Heart right ventricle (tissue), 16 donors: ENCODE measurements at regions not wholly inside any gene's neighbourhood (a gene's known extent, or its start where the extent isn't known, plus 50 kb on each side); places are given as distances from the start of the nearest gene placed in this dataset.

Experiments
- ATAC-seq, 8 donors: fragments of 200-7000 bp; cut with Tn5 transposase; one replicate each; pipeline ENCODE4 v1.9.1; 2020; ENCODE audit warnings: mild to moderate bottlenecking in 8 of 8, moderate library complexity in 8 of 8, moderate number of reproducible peaks in 1 of 8
- DNase-seq, 2 donors: peaks; one replicate each; pipeline ENCODE4 v3.0.0-alpha.2; 2020
- H3K27ac ChIP-seq, 10 donors: fragments of 200-600 bp; sonication (generic) in 2 of 10; one replicate each; pipeline versions ENCODE4 v1.5.0 to v1.8.0; 2020 to 2022; ENCODE audit warnings: mild to moderate bottlenecking in 3 of 10
- H3K27me3 ChIP-seq, 7 donors: fragments of 200-600 bp; one replicate each; pipeline ENCODE4 v1.8.0; 2021 to 2022; ENCODE audit warnings: mild to moderate bottlenecking in 2 of 7
- H3K36me3 ChIP-seq, 9 donors: fragments of 200-600 bp; sonication (generic) in 1 of 9; one replicate each; pipeline versions ENCODE4 v1.5.0 to v1.8.0; 2020 to 2022; ENCODE audit warnings: mild to moderate bottlenecking in 2 of 9
- H3K4me1 ChIP-seq, 9 donors: fragments of 200-600 bp; sonication (generic) in 1 of 9; one replicate each; pipeline versions ENCODE4 v1.5.0 to v1.8.0; 2020 to 2022; ENCODE audit warnings: mild to moderate bottlenecking in 4 of 9
- H3K4me3 ChIP-seq, 10 donors: fragments of 200-600 bp; sonication (generic) in 2 of 10; one replicate each; pipeline versions ENCODE4 v1.5.0 to v1.8.0; 2020 to 2022; ENCODE audit warnings: mild to moderate bottlenecking in 7 of 10, moderate library complexity in 2 of 10
- H3K9me3 ChIP-seq, 11 donors: fragments of 200-600 bp in 10 of 11; sonication (generic) in 2 of 11; one replicate each; pipeline versions ENCODE4 v1.5.0 to v1.8.0; 2013 to 2022; ENCODE audit warnings: mild to moderate bottlenecking in 2 of 11, control low read depth in 1 of 11, moderate library complexity in 1 of 11
- WGBS, 2 donors: extraction: QIAGEN DNeasy Blood & Tissue Kit; methylation state at CpG; one replicate each; pipeline ENCODE4 v1.1.7; 2013; ENCODE audit warnings: inconsistent platforms in 1 of 2; 5-methylcytosine and 5-hydroxymethylcytosine counted together
- intact Hi-C, 10 donors: fragments of 100-400 bp; cut with DNase I; formaldehyde crosslinking; loops; one replicate each; pipeline versions ENCODE4 v1.11.1 to v1.14.2; 2022
- TF ChIP-seq, protein P1 (sequence below), 9 donors: fragments of 200-600 bp; sonication (generic) in 2 of 9; IDR thresholded peaks; one replicate each; pipeline versions ENCODE4 v1.5.0 to v1.8.0; 2021 to 2022; ENCODE audit warnings: antibody characterized with exemption in 9 of 9, mild to moderate bottlenecking in 5 of 9, moderate library complexity in 1 of 9
- donor health status: Arrhythmogenic right ventricular cardiomyopathy.
- donor health status: ischemic (EF 13 %, LVEDD 7.1; RV severe dilation, severe dysfunction).
- donor health status: healthy with polysubstance abuse.
- donor health status: DM: no; HTN: yes; CAD: no.
- donor health status: DM: no; HTN: no; CAD: no.
- donor health status: ischemic (EF 25% LVEDD 6.9; RV normal size, moderate dysfunction).
- donor health status: ischemic (EF 25% LVEDD 5.7; RV mildly dilated, moderate dysfunction).
- donor health status: healthy.
- donor health status: DM: yes; HTN: yes; CAD: no.
- donor health status: Ischemic cardiomyopathy.
- donor health status: ischemic (EF 35%, LVEDD 5.7; RV mildly dilated, moderate dysfunction).
- donor health status: nonischemic (EF 11% LVEDD 7.7; RV severe dilation, severe dysfunction).
- donor health status: DM: yes; HTN: yes; CAD: no.
- donor health status: PGD.
- donor health status: ischemic (EF 29% LVEDD 5.4; RV normal size, mild dysfunction).
- donor health status: nonischemic (EF 23%, LVEDD 6.1; RV moderate dilation, normal function).

DNA sequence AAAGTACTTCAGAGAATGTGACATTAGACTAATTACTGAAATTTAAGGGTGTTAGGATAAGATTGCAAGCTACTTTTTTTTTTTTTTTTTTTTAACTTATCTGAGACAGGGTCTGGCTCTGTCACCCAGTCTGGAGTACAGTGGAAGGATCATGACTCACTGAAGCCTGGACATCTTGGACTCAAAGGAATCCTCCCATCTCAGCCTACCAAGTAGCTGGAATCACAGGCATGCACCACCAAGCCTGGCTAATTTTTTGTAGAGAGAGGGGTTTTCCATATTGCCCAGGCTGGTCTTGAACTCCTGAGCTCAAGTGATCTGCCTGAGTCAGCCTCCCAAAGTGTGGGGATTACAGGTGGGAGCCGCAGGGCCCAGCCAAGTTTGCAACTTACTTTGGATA, 1246.0 kb upstream of the ZEB2 start:
- Histone ChIP-seq H3K4me1 (peaks cover 0 to 5% (median 0%) of the 10 kb centered on the region in 9 donors), H3K27ac (no peak overlapping the region), H3K4me3 (no peak overlapping the region), H3K36me3 (no peaks in the 10 kb centered on the region), H3K9me3 (no peaks in the 10 kb centered on the region), H3K27me3 (no peaks in the 10 kb centered on the region)
- DNase-seq (no peak), ATAC-seq (no peak)
- intact Hi-C loops = no loop called here
- TF ChIP-seq, protein P1, sequence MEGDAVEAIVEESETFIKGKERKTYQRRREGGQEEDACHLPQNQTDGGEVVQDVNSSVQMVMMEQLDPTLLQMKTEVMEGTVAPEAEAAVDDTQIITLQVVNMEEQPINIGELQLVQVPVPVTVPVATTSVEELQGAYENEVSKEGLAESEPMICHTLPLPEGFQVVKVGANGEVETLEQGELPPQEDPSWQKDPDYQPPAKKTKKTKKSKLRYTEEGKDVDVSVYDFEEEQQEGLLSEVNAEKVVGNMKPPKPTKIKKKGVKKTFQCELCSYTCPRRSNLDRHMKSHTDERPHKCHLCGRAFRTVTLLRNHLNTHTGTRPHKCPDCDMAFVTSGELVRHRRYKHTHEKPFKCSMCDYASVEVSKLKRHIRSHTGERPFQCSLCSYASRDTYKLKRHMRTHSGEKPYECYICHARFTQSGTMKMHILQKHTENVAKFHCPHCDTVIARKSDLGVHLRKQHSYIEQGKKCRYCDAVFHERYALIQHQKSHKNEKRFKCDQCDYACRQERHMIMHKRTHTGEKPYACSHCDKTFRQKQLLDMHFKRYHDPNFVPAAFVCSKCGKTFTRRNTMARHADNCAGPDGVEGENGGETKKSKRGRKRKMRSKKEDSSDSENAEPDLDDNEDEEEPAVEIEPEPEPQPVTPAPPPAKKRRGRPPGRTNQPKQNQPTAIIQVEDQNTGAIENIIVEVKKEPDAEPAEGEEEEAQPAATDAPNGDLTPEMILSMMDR (IDR thresholded peaks at IDR 0.05) = no peak
- 88 to 94% methylated on average over 1 of the region's 1 CpG for WGBS, 2 donors

DNA sequence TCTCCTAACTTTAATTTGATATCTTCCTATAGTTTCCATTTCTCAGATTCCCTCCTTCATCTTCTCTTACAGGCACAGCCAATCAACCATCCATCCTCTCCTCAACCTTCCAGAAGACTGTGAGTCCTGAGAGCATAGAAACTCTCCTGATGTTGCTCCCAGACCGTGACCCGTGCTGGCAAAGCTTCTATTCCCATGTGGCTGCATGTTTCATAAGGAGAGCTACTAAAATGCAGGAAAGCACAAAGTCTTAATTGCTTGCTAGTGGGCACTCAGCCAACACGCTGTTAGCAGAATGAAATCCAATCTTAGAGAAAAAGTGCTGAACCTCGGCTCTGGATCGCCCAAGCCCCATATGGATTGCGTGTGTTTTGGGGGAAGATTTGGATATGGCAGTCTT, 1244.7 kb upstream of the ZEB2 start:
- H3K4me3 ChIP-seq = no peak overlapping the region
- 54 to 63% methylated on average over 6 of the region's 6 CpGs for WGBS, 2 donors
- ATAC-seq = peak in 3 of 8 donors; percentile 35 to 55 (median 51)

DNA sequence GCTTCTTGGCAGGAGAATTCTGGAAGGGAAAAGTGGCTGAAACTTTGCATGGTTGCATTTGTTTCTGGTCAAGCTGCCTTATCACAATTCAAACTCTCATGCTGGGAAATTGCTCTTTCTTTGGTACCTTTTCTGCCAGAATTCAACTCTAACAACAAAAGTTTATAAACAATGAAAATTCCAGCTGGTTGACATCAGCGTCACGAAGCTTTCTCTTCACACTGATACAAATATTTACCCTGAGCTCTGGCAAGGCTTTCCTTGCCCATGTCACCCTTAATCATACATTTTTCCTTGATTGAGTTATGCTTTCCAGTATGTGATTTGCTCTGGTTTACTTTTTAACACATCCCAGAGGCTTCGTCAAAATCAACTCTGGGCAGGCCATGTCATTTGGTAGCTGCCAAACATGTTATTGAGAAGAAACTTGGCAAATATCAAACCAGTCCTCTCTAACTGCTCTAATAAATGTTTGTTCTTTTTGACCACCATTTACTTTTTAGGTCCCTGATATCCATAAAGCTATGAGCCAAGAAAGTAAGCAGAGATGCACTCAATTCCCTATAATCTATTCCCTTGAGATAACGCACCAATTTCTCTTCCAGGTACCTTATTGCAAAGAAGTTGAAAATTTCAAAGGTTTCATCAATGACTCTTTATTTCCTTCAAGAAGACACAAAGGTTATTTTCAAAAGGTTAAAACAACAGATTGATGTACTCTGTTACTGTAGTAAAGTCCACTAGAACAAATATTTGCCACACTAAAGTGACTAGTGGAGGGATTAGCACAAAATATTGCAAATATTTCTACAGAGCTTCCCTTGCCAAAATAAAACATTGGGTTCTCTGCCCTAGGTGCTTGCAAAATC, 1241.1 kb upstream of the ZEB2 start:
- WGBS, 2 donors = 65 to 73% methylated on average over 4 of the region's 4 CpGs
- H3K9me3 ChIP-seq = no peaks in the 10 kb centered on the region
- peak overlapping the region in 1 of 10 donors; percentile 31 for H3K27ac ChIP-seq
- no peaks in the 10 kb centered on the region for H3K27me3 ChIP-seq
- DNase-seq = no peak
- no peak overlapping the region for H3K4me3 ChIP-seq
- H3K36me3 ChIP-seq = no peaks in the 10 kb centered on the region
- peaks cover 0 to 9% (median 0%) of the 10 kb centered on the region in 9 donors for H3K4me1 ChIP-seq
- TF ChIP-seq, protein P1 (IDR thresholded peaks at IDR 0.05) = no peak
- ATAC-seq = peak in 2 of 8 donors; percentile 26 to 29
- intact Hi-C loops = no loop called here

More for the DNA sequence above, 1244.7 kb upstream of the ZEB2 start:
- DNase-seq = peak; percentile 38 to 45
- TF ChIP-seq, protein P1 (IDR thresholded peaks at IDR 0.05) = no peak
- Histone ChIP-seq H3K36me3 (no peaks in the 10 kb centered on the region), H3K27me3 (no peaks in the 10 kb centered on the region), H3K9me3 (no peaks in the 10 kb centered on the region), H3K4me1 (peaks cover 0 to 9% (median 0%) of the 10 kb centered on the region in 9 donors), H3K27ac (no peak overlapping the region)
- intact Hi-C loops = no loop called here

DNA sequence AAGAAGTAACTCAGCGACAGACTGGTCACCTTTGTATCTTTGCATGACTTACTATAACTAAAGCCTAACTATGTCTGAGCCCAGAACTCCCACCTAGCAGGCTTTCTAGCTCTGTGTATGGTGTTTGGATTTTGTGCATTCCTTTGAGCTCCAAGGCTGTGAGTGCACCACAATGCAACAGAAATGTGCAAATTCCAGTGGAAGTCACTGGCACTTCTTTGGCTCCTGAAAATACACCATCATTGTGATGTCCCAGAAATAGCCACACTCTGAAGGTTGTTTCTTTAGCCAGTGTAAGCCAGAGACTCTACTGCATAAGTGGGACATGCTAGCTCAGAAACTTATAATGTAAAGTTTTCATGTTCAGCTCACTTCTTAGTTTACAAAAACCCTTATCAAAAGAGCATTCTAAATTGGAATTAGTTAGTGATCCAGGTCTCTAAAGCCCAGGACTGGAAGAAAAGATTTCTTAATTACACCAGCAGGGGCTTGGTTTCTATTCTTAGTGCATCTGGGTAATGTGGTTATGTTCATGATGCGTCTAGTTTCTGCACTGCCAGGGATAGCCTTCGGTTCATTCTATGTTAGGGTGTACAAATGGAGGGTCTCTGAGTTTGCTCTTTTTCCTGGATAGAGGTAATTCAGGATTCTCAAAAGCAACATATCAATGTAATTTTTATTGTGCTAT, 1239.5 kb upstream of the ZEB2 start:
- 70 to 72% methylated on average over 3 of the region's 3 CpGs for WGBS, 2 donors
- TF ChIP-seq, protein P1 (IDR thresholded peaks at IDR 0.05) = no peak
- Histone ChIP-seq H3K27ac (no peak overlapping the region), H3K36me3 (no peaks in the 10 kb centered on the region), H3K4me3 (no peak overlapping the region), H3K4me1 (peaks cover 0 to 9% (median 0%) of the 10 kb centered on the region in 9 donors), H3K9me3 (no peaks in the 10 kb centered on the region), H3K27me3 (no peaks in the 10 kb centered on the region)
- intact Hi-C loops = loop anchor here in 2 of 10 donors (10.0 kb wide), 2 partner anchors 1245 to 1375 kb away; no protein-coding TSS in a partner anchor
- ATAC-seq (no peak), DNase-seq (no peak)
